B cell (primary cell): ENCODE measurements at regions not wholly inside any gene's neighbourhood (a gene's known extent, or its start where the extent isn't known, plus 50 kb on each side); places are given as distances from the start of the nearest gene placed in this dataset.

Experiments
- EZH2 ChIP-seq: IDR thresholded peaks from 2 replicates; pipeline ENCODE4 v1.6.1; 2012; ENCODE audit warnings: borderline replicate concordance, low read depth, mild to moderate bottlenecking, moderate library complexity, low read length; ENCODE audit not compliant: insufficient read depth, poor library complexity, severe bottlenecking
- TF ChIP-seq, protein P1 (sequence below): fragments of 200-600 bp; IDR thresholded peaks from one replicate; pipeline ENCODE4 v1.8.0; 2022; ENCODE audit warnings: antibody characterized with exemption, mild to moderate bottlenecking

DNA sequence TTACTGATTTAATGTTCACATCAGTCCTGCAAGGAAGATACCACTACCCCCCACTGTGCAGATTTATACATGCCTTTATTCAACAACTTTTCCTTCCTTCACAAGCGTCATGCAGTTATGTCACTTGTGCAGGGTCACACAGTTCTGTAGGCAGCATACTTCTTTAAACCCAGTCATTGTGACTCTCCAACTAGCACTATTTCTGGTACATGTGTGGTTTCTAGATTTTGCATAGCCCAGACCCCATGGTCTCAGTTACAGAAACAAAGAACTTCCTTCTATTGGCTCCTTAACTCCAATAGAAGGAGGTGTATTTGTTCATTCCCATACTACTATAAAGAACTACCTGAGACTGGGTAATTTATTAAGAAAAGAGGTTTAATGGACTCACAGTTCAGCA is 333.1 kb downstream of the ZNF516 start:
- TF ChIP-seq, protein P1, sequence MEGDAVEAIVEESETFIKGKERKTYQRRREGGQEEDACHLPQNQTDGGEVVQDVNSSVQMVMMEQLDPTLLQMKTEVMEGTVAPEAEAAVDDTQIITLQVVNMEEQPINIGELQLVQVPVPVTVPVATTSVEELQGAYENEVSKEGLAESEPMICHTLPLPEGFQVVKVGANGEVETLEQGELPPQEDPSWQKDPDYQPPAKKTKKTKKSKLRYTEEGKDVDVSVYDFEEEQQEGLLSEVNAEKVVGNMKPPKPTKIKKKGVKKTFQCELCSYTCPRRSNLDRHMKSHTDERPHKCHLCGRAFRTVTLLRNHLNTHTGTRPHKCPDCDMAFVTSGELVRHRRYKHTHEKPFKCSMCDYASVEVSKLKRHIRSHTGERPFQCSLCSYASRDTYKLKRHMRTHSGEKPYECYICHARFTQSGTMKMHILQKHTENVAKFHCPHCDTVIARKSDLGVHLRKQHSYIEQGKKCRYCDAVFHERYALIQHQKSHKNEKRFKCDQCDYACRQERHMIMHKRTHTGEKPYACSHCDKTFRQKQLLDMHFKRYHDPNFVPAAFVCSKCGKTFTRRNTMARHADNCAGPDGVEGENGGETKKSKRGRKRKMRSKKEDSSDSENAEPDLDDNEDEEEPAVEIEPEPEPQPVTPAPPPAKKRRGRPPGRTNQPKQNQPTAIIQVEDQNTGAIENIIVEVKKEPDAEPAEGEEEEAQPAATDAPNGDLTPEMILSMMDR, result no peak
- no peak for TF ChIP-seq EZH2
